GM18907 (cell line): ENCODE measurements at regions not wholly inside any gene's neighbourhood (a gene's known extent, or its start where the extent isn't known, plus 50 kb on each side); places are given as distances from the start of the nearest gene placed in this dataset.
"Not testable (repeated sequence)": the region's sequence is repeated elsewhere in the genome, so short reads cannot be mapped to it uniquely, and the experiment has no call there.

Experiments used
- ATAC-seq: cut with Tn5 transposase; IDR thresholded peaks from one replicate; pipeline ENCODE4 v1.9.1; 2021; ENCODE audit warnings: mild to moderate bottlenecking, moderate library complexity; ENCODE audit not compliant: unreplicated experiment

- no peak for ATAC-seq
Observed at GRCh38 chr7:51980313-51980712, 663.7 kb upstream of the COBL start.

GRCh38 chr7:51977913-51978312 lies 661.3 kb upstream of the COBL start:
- ATAC-seq = no peak

- no peak for ATAC-seq
Observed at GRCh38 chr7:51973939-51974338, 657.3 kb upstream of the COBL start.

- ATAC-seq = no peak
Observed at GRCh38 chr7:51973071-51973470, 656.5 kb upstream of the COBL start.

GRCh38 chr7:51970961-51971665 lies 654.5 kb upstream of the COBL start:
- ATAC-seq = no peak

GRCh38 chr7:51968461-51968860 lies 651.9 kb upstream of the COBL start:
- no peak for ATAC-seq

- ATAC-seq = no peak
Observed at GRCh38 chr7:51965454-51965853, 648.8 kb upstream of the COBL start.

- ATAC-seq = no peak
Observed at GRCh38 chr7:51961804-51962203, 645.2 kb upstream of the COBL start.

- ATAC-seq = no peak
Observed at GRCh38 chr7:51950813-51951212, 634.2 kb upstream of the COBL start.

GRCh38 chr7:51949726-51950644 lies 633.4 kb upstream of the COBL start:
- no peak for ATAC-seq

- no peak for ATAC-seq
Observed at GRCh38 chr7:51930834-51931233, 614.2 kb upstream of the COBL start.

GRCh38 chr7:51929818-51930217 lies 613.2 kb upstream of the COBL start:
- ATAC-seq = no peak

GRCh38 chr7:51927738-51928137 lies 611.1 kb upstream of the COBL start:
- ATAC-seq = no peak

GRCh38 chr7:51918581-51918980 lies 602.0 kb upstream of the COBL start:
- ATAC-seq = no peak

GRCh38 chr7:51901489-51901840 lies 584.9 kb upstream of the COBL start:
- no peak for ATAC-seq

- not testable (repeated sequence) for ATAC-seq
Observed at GRCh38 chr7:51900755-51901488, 584.3 kb upstream of the COBL start.

GRCh38 chr7:51899611-51900010 lies 583.0 kb upstream of the COBL start:
- ATAC-seq = no peak

GRCh38 chr7:51882412-51882811 lies 565.8 kb upstream of the COBL start:
- no peak for ATAC-seq

- no peak for ATAC-seq
Observed at GRCh38 chr7:51881309-51881708, 564.7 kb upstream of the COBL start.

- ATAC-seq = no peak
Observed at GRCh38 chr7:51878865-51879264, 562.3 kb upstream of the COBL start.

GRCh38 chr7:51869452-51869851 lies 552.8 kb upstream of the COBL start:
- ATAC-seq = no peak

- ATAC-seq = no peak
Observed at GRCh38 chr7:51867117-51867516, 550.5 kb upstream of the COBL start.
